GM12892 (cell line): ENCODE measurements at regions not wholly inside any gene's neighbourhood (a gene's known extent, or its start where the extent isn't known, plus 50 kb on each side); places are given as distances from the start of the nearest gene placed in this dataset.
"Not testable (repeated sequence)": the region's sequence is repeated elsewhere in the genome, so short reads cannot be mapped to it uniquely, and the experiment has no call there.

Experiments used
- POLR2A ChIP-seq: IDR thresholded peaks from 2 replicates; pipeline ENCODE4 v1.6.1; 2011; ENCODE audit warnings: low read depth, low read length, control low read depth
- POLR2AphosphoS5 ChIP-seq: IDR thresholded peaks from 2 replicates; pipeline ENCODE4 v1.6.1; 2011; ENCODE audit warnings: low read depth, low read length, control low read depth
- TAF1 ChIP-seq: IDR thresholded peaks from 2 replicates; pipeline ENCODE4 v1.6.1; 2011; ENCODE audit warnings: low read depth, mild to moderate bottlenecking, control low read depth, low read length, borderline replicate concordance

- not testable (repeated sequence) for TF ChIP-seq POLR2A, POLR2AphosphoS5, TAF1
Measured at GRCh38 chr4:93923570-93923969, 95.0 kb downstream of the ATOH1 start.
